ENCODE measurements at regions not wholly inside any gene's neighbourhood (a gene's known extent, or its start where the extent isn't known, plus 50 kb on each side); places are given as distances from the start of the nearest gene placed in this dataset.

DNA sequence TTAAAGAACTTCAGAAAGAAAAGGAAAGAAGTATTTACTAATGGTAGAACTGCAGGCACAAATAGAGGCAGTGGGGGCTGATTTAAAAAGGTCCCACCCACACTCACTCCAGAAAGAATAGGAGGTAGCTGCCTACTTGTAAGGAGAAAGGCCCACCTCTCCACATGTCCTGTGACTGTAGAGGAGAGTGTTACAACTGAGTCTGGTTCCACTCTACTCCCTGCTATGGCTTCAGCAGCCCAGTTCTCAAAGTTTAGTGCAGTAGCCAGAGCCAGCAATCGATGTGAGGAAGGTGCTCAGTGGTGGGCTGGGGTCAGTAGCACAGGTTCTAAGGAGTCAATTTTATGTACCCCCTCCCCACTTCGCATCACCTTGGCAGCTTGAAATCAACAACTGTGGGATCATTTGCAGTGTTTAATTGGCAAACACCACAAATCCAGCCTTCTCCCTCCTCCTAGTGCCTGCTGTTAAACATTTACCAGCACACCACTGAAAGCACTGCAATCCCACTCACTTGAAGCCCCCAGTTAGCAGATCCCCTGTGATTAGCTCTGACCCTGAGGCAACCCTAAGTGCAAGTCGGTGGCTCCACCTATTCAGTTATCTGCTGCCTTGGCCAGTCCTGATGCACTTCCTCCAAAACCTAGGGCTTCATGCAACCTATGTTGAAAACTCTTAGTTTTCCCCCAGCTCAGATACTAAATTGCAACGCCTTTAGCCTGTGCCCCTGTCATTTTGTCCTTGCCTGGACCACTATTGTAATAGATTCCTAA is 146.6 kb downstream of the BBOX1 start:
- Mint-ChIP-seq H3K27me3 (ENCODE audit: insufficient read depth) (peaks cover 5% of the 10 kb centered on the region), H3K4me1 (ENCODE audit: low read depth) (no peaks in the 10 kb centered on the region), H3K36me3 (ENCODE audit: low read depth) (no peaks in the 10 kb centered on the region)

DNA sequence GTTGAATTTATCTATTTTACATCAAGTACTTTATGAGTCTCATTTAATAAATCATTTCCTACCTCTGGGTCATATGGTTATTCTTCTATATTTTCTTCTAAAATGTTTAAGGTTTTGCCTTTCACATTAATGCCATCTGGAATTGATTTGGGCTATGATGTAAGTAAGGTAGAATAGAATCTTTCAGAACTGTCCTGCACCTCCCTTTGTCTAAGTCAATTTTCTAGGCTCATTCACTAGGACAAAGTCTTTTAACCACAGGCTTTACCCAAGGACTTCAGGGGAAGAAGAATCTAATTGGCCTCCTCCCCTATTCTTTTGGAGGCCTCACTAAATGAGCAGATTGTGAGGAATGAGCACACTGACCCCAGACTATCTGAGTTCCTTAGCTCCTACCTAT is 146.0 kb downstream of the BBOX1 start:
- Mint-ChIP-seq H3K9me3 (no peaks in the 10 kb centered on the region), H3K4me1 (ENCODE audit: low read depth) (no peaks in the 10 kb centered on the region), H3K4me3 (no peak overlapping the region), H3K27me3 (ENCODE audit: insufficient read depth) (peaks cover 5% of the 10 kb centered on the region), H3K27ac (no peak overlapping the region), H3K36me3 (ENCODE audit: low read depth) (no peaks in the 10 kb centered on the region)
- intact Hi-C loops (cut with micrococcal nuclease), result no loop called here
- DNase-seq (ENCODE audit: low spot score), result no peak

More for the DNA sequence above, 146.6 kb downstream of the BBOX1 start:
- Mint-ChIP-seq H3K4me3 (no peak overlapping the region), H3K9me3 (no peaks in the 10 kb centered on the region), H3K27ac (no peak overlapping the region)
- intact Hi-C loops (cut with micrococcal nuclease), result no loop called here
- DNase-seq (ENCODE audit: low spot score), result no peak

DNA sequence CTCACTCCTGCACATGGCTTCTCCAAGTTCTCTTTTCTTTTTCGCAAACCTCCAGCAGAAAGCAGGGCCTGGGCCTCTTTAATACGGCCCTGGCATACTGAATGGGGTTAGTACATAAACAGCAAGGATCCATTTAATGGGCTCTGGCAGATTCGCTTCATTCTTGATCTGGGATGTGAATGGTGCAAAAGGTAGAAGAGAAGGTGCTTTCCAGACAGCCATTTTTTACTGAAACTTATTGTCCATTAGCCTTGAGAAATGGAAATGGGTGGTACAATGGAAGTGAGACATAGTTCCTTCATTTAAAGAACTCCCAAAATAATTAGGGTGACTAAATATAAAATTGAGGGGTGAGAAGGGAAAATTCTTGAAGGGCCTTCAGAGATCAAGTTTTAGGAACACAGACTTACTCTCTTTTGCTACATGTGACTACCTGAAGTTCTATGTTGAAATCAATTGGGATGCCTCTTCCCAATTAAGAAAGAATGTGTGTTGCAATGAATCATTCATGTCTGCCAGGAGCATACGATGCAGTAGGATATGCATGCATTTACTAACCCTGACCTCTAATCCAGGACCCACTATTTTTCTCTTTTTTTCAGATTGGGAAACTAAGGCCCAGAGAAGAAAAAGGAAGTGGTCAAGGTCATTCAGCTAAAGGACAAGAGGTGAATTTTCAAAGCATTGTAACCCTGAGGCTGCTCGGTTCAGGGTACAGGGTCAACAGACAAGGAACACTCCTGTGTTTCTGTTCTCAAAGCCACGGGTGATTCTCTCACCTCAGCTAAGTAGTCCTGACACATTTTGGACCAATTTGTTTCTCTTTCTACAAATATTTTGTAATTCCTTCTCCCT is 144.1 kb downstream of the BBOX1 start:
- no peak overlapping the region for H3K4me3 Mint-ChIP-seq
- no peaks in the 10 kb centered on the region for H3K4me1 Mint-ChIP-seq (ENCODE audit: low read depth)
- H3K27me3 Mint-ChIP-seq (ENCODE audit: insufficient read depth), result peaks cover 5% of the 10 kb centered on the region
- no peak overlapping the region for H3K27ac Mint-ChIP-seq
- no peaks in the 10 kb centered on the region for H3K9me3 Mint-ChIP-seq
- intact Hi-C loops (cut with micrococcal nuclease), result loop anchor here (1.0 kb wide), 1 partner anchor 302 kb away; no protein-coding TSS in a partner anchor
- DNase-seq (ENCODE audit: low spot score), result no peak
- H3K36me3 Mint-ChIP-seq (ENCODE audit: low read depth), result no peaks in the 10 kb centered on the region

DNA sequence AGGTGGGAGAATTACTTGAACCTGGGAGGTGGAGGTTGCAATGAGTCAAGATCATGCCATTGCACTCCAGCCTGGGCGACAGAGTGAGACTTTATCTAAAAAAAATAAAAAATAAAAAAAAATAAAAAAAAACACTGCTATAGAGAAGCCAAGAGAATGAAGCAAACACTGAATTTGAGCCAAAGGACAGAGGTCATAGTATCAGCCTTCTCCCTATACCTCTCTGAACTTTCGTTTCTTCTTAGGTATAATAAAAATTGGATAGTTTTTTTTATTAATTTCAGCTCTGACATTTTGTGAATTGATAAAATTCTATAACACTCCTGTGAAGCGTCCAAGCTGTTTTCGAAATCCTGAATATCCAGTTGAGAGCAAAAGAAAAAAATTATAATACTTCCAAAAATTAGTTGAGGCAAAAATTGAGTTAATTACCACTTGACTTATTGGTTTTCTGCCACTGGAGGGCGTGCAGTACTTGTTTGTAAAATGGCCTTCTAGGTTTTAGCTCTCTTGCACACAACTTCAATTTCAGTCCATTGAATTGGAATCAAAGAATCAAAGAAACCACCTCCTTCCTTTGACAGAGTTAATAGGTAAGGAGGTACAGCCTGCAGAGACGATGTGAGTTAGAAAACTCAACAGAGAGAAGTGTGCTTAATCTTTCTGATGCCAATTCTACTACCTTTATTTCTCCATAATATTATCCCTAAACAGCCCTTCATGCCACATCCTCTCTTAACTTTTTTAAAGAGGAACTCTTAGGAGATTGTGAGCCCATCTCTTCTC is 143.2 kb downstream of the BBOX1 start:
- Mint-ChIP-seq H3K4me1 (ENCODE audit: low read depth) (no peaks in the 10 kb centered on the region), H3K9me3 (no peaks in the 10 kb centered on the region)
- DNase-seq (ENCODE audit: low spot score), result no peak

DNA sequence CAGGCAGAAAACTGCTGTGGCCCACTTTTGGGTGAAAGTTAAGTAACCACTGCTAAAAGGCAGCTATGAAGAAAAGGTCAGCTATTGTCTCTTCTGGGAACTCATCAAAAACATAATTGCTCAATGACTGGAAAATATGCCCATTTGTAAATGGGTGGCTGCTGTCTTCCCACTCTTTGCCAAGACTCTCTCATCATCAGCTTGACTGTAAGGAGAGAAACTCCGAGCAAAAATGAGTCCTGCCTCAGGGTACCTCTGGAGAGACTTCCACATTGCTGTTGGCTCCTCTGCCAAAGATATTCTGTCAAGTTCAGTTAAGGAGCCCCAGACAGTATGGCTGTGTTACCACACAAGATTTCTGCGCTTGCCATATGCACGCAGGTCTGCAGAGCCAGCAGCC is 138.7 kb downstream of the BBOX1 start:
- Mint-ChIP-seq H3K9me3 (no peaks in the 10 kb centered on the region), H3K27me3 (ENCODE audit: insufficient read depth) (peaks cover 2% of the 10 kb centered on the region)
- intact Hi-C loops (cut with micrococcal nuclease), result no loop called here

More for the DNA sequence above, 143.2 kb downstream of the BBOX1 start:
- Mint-ChIP-seq H3K27ac (no peak overlapping the region), H3K4me3 (no peak overlapping the region), H3K27me3 (ENCODE audit: insufficient read depth) (peaks cover 5% of the 10 kb centered on the region), H3K36me3 (ENCODE audit: low read depth) (no peaks in the 10 kb centered on the region)
- intact Hi-C loops (cut with micrococcal nuclease), result loop anchor here (1.0 kb wide), 1 partner anchor 302 kb away; no protein-coding TSS in a partner anchor

DNA sequence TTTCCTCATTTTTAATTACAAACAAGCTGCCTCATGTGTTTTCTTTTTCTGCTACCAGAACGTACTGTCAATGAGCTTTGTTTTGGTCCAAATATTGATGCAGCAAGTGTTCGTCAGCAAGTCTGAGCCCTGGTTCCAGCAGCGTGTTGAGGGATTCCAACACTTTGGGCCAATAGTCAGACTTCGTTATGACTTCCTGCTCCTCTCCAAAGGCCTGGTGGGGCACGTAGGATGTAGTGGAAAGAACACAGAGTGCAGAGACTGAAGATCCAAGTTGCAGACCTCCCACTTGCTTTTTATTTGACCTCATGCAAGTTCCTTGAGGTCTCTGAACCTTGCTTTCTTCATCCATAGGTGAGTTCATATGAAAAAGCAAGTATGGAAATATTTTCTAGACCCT is 138.2 kb downstream of the BBOX1 start:
- no peak overlapping the region for H3K4me3 Mint-ChIP-seq
- intact Hi-C loops (cut with micrococcal nuclease), result no loop called here
- H3K27me3 Mint-ChIP-seq (ENCODE audit: insufficient read depth), result peaks cover 2% of the 10 kb centered on the region
- no peaks in the 10 kb centered on the region for H3K9me3 Mint-ChIP-seq
- DNase-seq (ENCODE audit: low spot score), result no peak
- no peaks in the 10 kb centered on the region for H3K4me1 Mint-ChIP-seq (ENCODE audit: low read depth)
- no peak overlapping the region for H3K27ac Mint-ChIP-seq
- H3K36me3 Mint-ChIP-seq (ENCODE audit: low read depth), result no peaks in the 10 kb centered on the region

More for the DNA sequence above, 138.7 kb downstream of the BBOX1 start:
- Mint-ChIP-seq H3K36me3 (ENCODE audit: low read depth) (no peaks in the 10 kb centered on the region), H3K4me1 (ENCODE audit: low read depth) (no peaks in the 10 kb centered on the region), H3K4me3 (no peak overlapping the region), H3K27ac (no peak overlapping the region)
- no peak for DNase-seq (ENCODE audit: low spot score)
